Fibroblast of lung (primary cell): ENCODE measurements at regions not wholly inside any gene's neighbourhood (a gene's known extent, or its start where the extent isn't known, plus 50 kb on each side); places are given as distances from the start of the nearest gene placed in this dataset.

Experiments used
- DNase-seq, 2 donors: peaks; one replicate each; pipeline versions ENCODE4 v3.0.0 to v3.0.0-alpha.2; 2010; ENCODE audit warnings: low read depth in 2 of 2
- H2AFZ ChIP-seq: 2 replicates; pipeline ENCODE4 v1.5.1; 2012; ENCODE audit warnings: low read length, control low read depth, inconsistent platforms
- H3K27ac ChIP-seq: 2 replicates; pipeline ENCODE4 v1.5.1; 2011; ENCODE audit warnings: low read length, control low read depth; ENCODE audit not compliant: insufficient read depth
- H3K27me3 ChIP-seq: 2 replicates; pipeline ENCODE4 v1.5.1; 2011; ENCODE audit warnings: mild to moderate bottlenecking, low read length; ENCODE audit not compliant: control insufficient read depth, insufficient read depth
- H3K36me3 ChIP-seq: 2 replicates; pipeline ENCODE4 v1.5.1; 2011; ENCODE audit warnings: low read length; ENCODE audit not compliant: control insufficient read depth, insufficient read depth
- H3K4me1 ChIP-seq: 2 replicates; pipeline ENCODE4 v1.5.1; 2011; ENCODE audit warnings: low read length; ENCODE audit not compliant: control insufficient read depth, insufficient read depth; ENCODE audit errors: extremely low read depth
- H3K4me2 ChIP-seq: 2 replicates; pipeline ENCODE4 v1.5.1; 2011; ENCODE audit warnings: low read length, control low read depth; ENCODE audit not compliant: insufficient read depth; ENCODE audit errors: extremely low read depth
- H3K4me3 ChIP-seq, 4 experiments: fragments of 200-600 bp in 1 of 4; sonication (generic) in 1 of 4; replicated peaks in 1 of 4; 2 replicates each; pipeline ENCODE4 v1.5.1; 2011 to 2016; ENCODE audit warnings: low read length in 4 of 4, low read depth in 3 of 4, mild to moderate bottlenecking in 3 of 4, control low read depth in 2 of 4, inconsistent platforms in 1 of 4, mixed read lengths in 1 of 4; ENCODE audit not compliant: insufficient read depth in 1 of 4; ENCODE audit errors: control extremely low read depth in 1 of 4
- H3K79me2 ChIP-seq: 2 replicates; pipeline ENCODE4 v1.5.1; 2012; ENCODE audit warnings: mild to moderate bottlenecking, low read length, inconsistent platforms; ENCODE audit not compliant: control insufficient read depth, insufficient read depth
- H3K9ac ChIP-seq: 2 replicates; pipeline ENCODE4 v1.5.1; 2011; ENCODE audit warnings: mild to moderate bottlenecking, low read length, control low read depth; ENCODE audit not compliant: insufficient read depth
- H3K9me3 ChIP-seq: 2 replicates; pipeline ENCODE4 v1.5.1; 2012; ENCODE audit warnings: low read depth, low read length; ENCODE audit not compliant: control insufficient read depth, insufficient read depth
- H4K20me1 ChIP-seq: 2 replicates; pipeline ENCODE4 v1.5.1; 2011; ENCODE audit warnings: low read length; ENCODE audit not compliant: control insufficient read depth, insufficient read depth; ENCODE audit errors: extremely low read depth
- EZH2 ChIP-seq: IDR thresholded peaks from 2 replicates; pipeline ENCODE4 v1.5.1; 2012; ENCODE audit warnings: low read length, control low read depth, mild to moderate bottlenecking; ENCODE audit errors: missing control alignments
- TF ChIP-seq, protein P1 (sequence below), 2 donors: IDR thresholded peaks in 1 of 2; conservative IDR thresholded peaks in 1 of 2; 1 replicate in 1 of 2; 2 replicates in 1 of 2; pipeline ENCODE4 v1.5.1; 2011 to 2012; ENCODE audit warnings: low read length in 2 of 2, control low read depth in 1 of 2, inconsistent platforms in 1 of 2, low read depth in 1 of 2, mild to moderate bottlenecking in 1 of 2

DNA sequence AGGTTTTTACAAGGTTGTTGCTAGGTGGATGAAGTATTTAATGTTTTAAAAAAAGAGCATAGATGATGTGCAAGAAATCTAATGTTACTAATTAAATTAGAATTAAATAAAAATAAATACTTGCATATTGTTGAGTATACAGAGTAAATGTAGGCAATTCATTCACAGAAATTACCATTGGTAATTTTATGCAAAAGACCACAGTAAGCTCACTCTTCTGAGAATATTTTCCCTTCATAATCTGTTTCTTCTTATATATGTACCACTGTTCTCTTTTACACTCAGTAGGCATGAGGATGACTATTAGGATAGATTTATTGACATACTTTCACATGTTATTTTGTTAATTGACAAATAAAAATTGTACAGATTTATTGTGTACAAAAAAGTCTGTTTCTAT is 681.2 kb upstream of the NECTIN3 start:
- DNase-seq = no peak
- H3K27ac ChIP-seq = no peak overlapping the region
- H2AFZ ChIP-seq = no peak overlapping the region
- no peaks in the 10 kb centered on the region for H4K20me1 ChIP-seq
- H3K79me2 ChIP-seq = no peaks in the 10 kb centered on the region
- H3K9me3 ChIP-seq = no peaks in the 10 kb centered on the region
- H3K9ac ChIP-seq = no peak overlapping the region
- no peaks in the 10 kb centered on the region for H3K36me3 ChIP-seq
- H3K27me3 ChIP-seq = no peaks in the 10 kb centered on the region
- H3K4me2 ChIP-seq = no peak overlapping the region
- H3K4me3 ChIP-seq = no peak overlapping the region
- TF ChIP-seq EZH2 = no peak
- TF ChIP-seq, protein P1, sequence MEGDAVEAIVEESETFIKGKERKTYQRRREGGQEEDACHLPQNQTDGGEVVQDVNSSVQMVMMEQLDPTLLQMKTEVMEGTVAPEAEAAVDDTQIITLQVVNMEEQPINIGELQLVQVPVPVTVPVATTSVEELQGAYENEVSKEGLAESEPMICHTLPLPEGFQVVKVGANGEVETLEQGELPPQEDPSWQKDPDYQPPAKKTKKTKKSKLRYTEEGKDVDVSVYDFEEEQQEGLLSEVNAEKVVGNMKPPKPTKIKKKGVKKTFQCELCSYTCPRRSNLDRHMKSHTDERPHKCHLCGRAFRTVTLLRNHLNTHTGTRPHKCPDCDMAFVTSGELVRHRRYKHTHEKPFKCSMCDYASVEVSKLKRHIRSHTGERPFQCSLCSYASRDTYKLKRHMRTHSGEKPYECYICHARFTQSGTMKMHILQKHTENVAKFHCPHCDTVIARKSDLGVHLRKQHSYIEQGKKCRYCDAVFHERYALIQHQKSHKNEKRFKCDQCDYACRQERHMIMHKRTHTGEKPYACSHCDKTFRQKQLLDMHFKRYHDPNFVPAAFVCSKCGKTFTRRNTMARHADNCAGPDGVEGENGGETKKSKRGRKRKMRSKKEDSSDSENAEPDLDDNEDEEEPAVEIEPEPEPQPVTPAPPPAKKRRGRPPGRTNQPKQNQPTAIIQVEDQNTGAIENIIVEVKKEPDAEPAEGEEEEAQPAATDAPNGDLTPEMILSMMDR (conservative IDR thresholded peaks at IDR 0.05 in 1 of 2, IDR thresholded peaks at IDR 0.05 in 1 of 2; ENCODE audit: low read depth in 1 of 2, low read length in 2 of 2) = no peak
- H3K4me1 ChIP-seq = no peaks in the 10 kb centered on the region

DNA sequence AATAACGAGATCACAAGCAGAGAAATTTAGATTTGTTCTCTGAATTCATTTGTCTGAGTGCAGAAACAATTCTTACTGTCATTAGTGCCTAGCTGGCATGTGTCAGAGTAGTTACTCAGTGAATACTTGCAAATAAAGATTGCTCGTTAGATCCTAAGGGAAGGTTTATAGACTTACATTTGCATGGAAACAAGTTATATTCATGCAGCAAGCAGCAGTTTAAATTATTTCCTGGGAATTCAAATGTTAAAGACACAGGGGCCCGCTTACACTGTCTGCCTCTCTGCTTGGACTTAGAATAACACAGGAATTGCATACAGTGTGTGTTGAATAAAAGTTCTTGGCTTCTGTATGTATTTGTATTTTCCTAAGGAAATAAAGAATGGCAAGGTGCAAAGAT is 680.6 kb upstream of the NECTIN3 start:
- H2AFZ ChIP-seq = no peak overlapping the region
- H3K4me3 ChIP-seq = no peak overlapping the region
- no peak for DNase-seq
- no peaks in the 10 kb centered on the region for H3K79me2 ChIP-seq
- no peak overlapping the region for H3K9ac ChIP-seq
- TF ChIP-seq EZH2 = no peak
- TF ChIP-seq, protein P1 (conservative IDR thresholded peaks at IDR 0.05 in 1 of 2, IDR thresholded peaks at IDR 0.05 in 1 of 2; ENCODE audit: low read depth in 1 of 2, low read length in 2 of 2) = no peak
- no peaks in the 10 kb centered on the region for H3K9me3 ChIP-seq
- H3K27ac ChIP-seq = no peak overlapping the region
- no peak overlapping the region for H3K4me2 ChIP-seq
- no peaks in the 10 kb centered on the region for H3K36me3 ChIP-seq
- no peaks in the 10 kb centered on the region for H4K20me1 ChIP-seq
- H3K27me3 ChIP-seq = no peaks in the 10 kb centered on the region
- no peaks in the 10 kb centered on the region for H3K4me1 ChIP-seq

DNA sequence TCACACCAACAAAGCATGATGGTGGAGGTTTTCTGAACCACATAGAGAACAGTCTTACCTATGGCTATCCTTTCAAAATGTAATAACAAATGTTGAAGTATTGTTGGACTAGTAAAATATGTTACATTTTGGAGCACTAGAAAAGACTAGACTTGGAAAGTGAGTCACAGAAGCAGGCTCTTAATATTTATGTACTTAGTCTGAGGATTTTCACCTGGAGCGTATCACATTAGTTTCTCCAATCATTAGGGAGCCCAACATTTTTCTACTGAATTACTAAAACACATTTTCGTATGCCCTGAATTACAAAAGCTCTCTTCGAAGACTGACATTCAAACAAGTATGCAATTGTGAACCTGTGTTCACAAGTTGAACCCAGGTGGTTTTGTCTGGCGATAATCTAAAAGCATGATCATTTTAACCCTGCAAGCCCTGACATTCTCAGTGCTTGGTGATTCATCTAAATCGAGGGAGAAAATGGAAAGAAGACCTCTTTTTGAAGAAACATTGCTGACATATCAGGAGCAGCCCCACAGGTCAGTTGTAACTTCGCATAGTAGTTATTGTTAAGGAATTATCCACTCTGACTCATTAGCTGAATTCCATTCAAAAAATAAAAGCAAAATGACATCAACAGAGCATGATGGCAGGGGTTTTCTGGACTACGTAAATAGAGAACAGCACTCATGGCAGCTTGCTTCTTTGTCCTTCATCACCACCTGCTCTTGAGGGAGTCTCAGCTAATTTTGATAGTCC is 679.8 kb upstream of the NECTIN3 start:
- Histone ChIP-seq H2AFZ (peak overlapping the region; percentile 29), H3K79me2 (no peaks in the 10 kb centered on the region), H4K20me1 (no peaks in the 10 kb centered on the region), H3K36me3 (no peaks in the 10 kb centered on the region), H3K27ac (no peak overlapping the region), H3K4me1 (peaks cover under 1% of the 10 kb centered on the region), H3K9me3 (no peaks in the 10 kb centered on the region), H3K27me3 (no peaks in the 10 kb centered on the region), H3K4me2 (no peak overlapping the region), H3K9ac (no peak overlapping the region), H3K4me3 (no peak overlapping the region)
- DNase-seq = peak in 1 of 2 donors; percentile 58
- TF ChIP-seq EZH2 = no peak
- TF ChIP-seq, protein P1 (conservative IDR thresholded peaks at IDR 0.05 in 1 of 2, IDR thresholded peaks at IDR 0.05 in 1 of 2; ENCODE audit: low read depth in 1 of 2, low read length in 2 of 2) = no peak
